ENCODE measurements at regions not wholly inside any gene's neighbourhood (a gene's known extent, or its start where the extent isn't known, plus 50 kb on each side); places are given as distances from the start of the nearest gene placed in this dataset.

DNA sequence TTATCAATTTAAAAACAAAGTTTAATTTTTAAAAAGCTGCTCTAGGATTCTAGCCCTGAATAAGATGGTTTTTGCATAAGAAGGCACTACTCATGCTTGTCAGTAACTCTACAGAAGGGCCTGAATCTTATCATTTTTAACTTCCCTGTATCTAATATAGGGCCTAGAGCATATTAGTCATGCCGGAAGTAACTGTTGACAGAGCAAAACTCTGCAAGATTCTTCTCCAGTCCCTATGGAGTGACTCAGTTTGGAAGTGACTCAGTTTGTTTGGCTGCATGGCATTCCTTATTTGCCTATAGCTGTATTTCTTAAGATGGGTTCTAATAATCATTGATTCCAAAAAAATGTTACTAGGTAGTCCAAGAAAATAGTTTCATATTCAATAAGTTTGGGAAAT lies 431.8 kb upstream of the HTR2C start:
- WGBS, 2 experiments (ENCODE audit: extremely low coverage in 1 of 2, insufficient coverage in 1 of 2, insufficient read length in 1 of 2, insufficient replicate concordance in 2 of 2, low coverage in 1 of 2, low lambda C conversion rate in 2 of 2, missing lambda C conversion rate in 1 of 2): 100% methylated on average over 1 of the region's 1 CpG; no CpG with 5 or more reads in 1 of the 2 experiments
- CTCF ChIA-PET (ENCODE audit: partially characterized antibody): interaction anchor here (0.6 kb wide), 2 partner anchors 117 to 861 kb away, joined by 3 read pairs; no protein-coding TSS in a partner anchor

More for the DNA sequence above, 431.8 kb upstream of the HTR2C start:
- Histone ChIP-seq H3K4me2 (ENCODE audit: insufficient read depth in 1 of 2, low read depth in 2 of 2, low read length in 2 of 2) (no peak overlapping the region), H3K9me3 (ENCODE audit: insufficient read depth in 2 of 2, low read depth in 1 of 2, low read length in 1 of 2) (no peaks in the 10 kb centered on the region), H3K23ac (ENCODE audit: insufficient read length) (no peak overlapping the region), H3K4me1 (replicated peaks in 1 of 4; ENCODE audit: control insufficient read depth in 3 of 4, insufficient read depth in 4 of 4, low read length in 3 of 4) (no peaks in the 10 kb centered on the region; a peak in 1 of 7 replicates), H4K20me1 (replicated peaks in 1 of 2; ENCODE audit: control insufficient read depth in 1 of 2, insufficient read depth in 2 of 2, low read length in 2 of 2) (no peaks in the 10 kb centered on the region), H2AK5ac (ENCODE audit: low read depth, low read length) (no peak overlapping the region), H3K79me2 (ENCODE audit: control insufficient read depth in 1 of 2, insufficient read depth in 2 of 2, low read length in 2 of 2) (no peaks in the 10 kb centered on the region), H2BK15ac (ENCODE audit: low read length) (no peak overlapping the region), H3K79me1 (ENCODE audit: low read depth, low read length) (no peaks in the 10 kb centered on the region), H3K56ac (replicated peaks; ENCODE audit: insufficient read length, low read depth, low read length) (no peak overlapping the region), H2BK120ac (replicated peaks; ENCODE audit: low read depth, low read length) (no peak overlapping the region), H2BK5ac (ENCODE audit: low read depth, low read length) (no peak overlapping the region), H2BK12ac (ENCODE audit: low read depth, low read length) (no peak overlapping the region), H4K5ac (ENCODE audit: insufficient read length, low read depth, low read length) (no peak overlapping the region), H3K36me3 (ENCODE audit: control insufficient read depth in 2 of 4, insufficient read depth in 4 of 4, low read length in 3 of 4) (no peaks in the 10 kb centered on the region), H3K27me3 (replicated peaks in 1 of 4; ENCODE audit: control insufficient read depth in 3 of 4, extremely low read depth in 1 of 4, insufficient read depth in 3 of 4, low read length in 3 of 4) (no peaks in the 10 kb centered on the region), H2AFZ (ENCODE audit: low read length) (no peak overlapping the region), H3K4ac (replicated peaks; ENCODE audit: insufficient read length, low read depth, low read length) (no peak overlapping the region), H3K23me2 (ENCODE audit: low read depth, low read length) (no peaks in the 10 kb centered on the region), H3K4me3 (ENCODE audit: extremely low read depth in 1 of 4, insufficient read depth in 2 of 4, low read depth in 3 of 4, low read length in 4 of 4) (no peak overlapping the region), H3K18ac (ENCODE audit: extremely low read depth, low read length) (no peak overlapping the region), H3K27ac (ENCODE audit: low read depth, low read length) (no peak overlapping the region), H4K91ac (replicated peaks; ENCODE audit: insufficient read length, low read length) (no peak overlapping the region), H4K8ac (ENCODE audit: extremely low read depth, insufficient read depth, low read length) (no peak overlapping the region), H2BK20ac (ENCODE audit: low read length) (no peak overlapping the region), H3K9ac (replicated peaks in 1 of 4; ENCODE audit: extremely low read depth in 1 of 4, low read depth in 3 of 4, low read length in 3 of 4) (no peak overlapping the region), H3K14ac (ENCODE audit: insufficient read length) (no peak overlapping the region)
- POLR2A ChIA-PET (ENCODE audit: partially characterized antibody): no interaction called here
- no peak for DNase-seq (ENCODE audit: low read depth in 1 of 2, low spot score in 2 of 2)
- FAIRE-seq: no peak
- TF ChIP-seq TBP (IDR thresholded peaks at IDR 0.05; ENCODE audit: low read depth, low read length): no peak
- no peak for TF ChIP-seq POLR2A (IDR thresholded peaks at IDR 0.05; ENCODE audit: control extremely low read depth in 1 of 2, low read depth in 2 of 2, low read length in 2 of 2)
- no peak for TF ChIP-seq RXRA (IDR thresholded peaks at IDR 0.05; ENCODE audit: insufficient read depth, low read depth, low read length)
- TF ChIP-seq CHD1 (IDR thresholded peaks at IDR 0.05; ENCODE audit: low read depth, low read length): no peak
- no peak for TF ChIP-seq GABPA (IDR thresholded peaks at IDR 0.05; ENCODE audit: borderline replicate concordance, insufficient read depth, low read length)
- no peak for TF ChIP-seq HDAC2 (IDR thresholded peaks at IDR 0.05; ENCODE audit: borderline replicate concordance in 1 of 2, low read depth in 2 of 2, low read length in 2 of 2)
- no peak for TF ChIP-seq TAF1 (IDR thresholded peaks at IDR 0.05; ENCODE audit: low read depth, low read length)
- TF ChIP-seq RBBP5 (IDR thresholded peaks at IDR 0.05; ENCODE audit: borderline replicate concordance, low read depth, low read length): no peak
- TF ChIP-seq, protein P1, sequence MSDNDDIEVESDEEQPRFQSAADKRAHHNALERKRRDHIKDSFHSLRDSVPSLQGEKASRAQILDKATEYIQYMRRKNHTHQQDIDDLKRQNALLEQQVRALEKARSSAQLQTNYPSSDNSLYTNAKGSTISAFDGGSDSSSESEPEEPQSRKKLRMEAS (IDR thresholded peaks at IDR 0.05): no peak
- no peak for TF ChIP-seq CBX5 (IDR thresholded peaks at IDR 0.05; ENCODE audit: low read depth, low read length)
- no peak for TF ChIP-seq JUND (IDR thresholded peaks at IDR 0.05; ENCODE audit: low read length)
- TF ChIP-seq BACH1 (IDR thresholded peaks at IDR 0.05; ENCODE audit: low read length): no peak
- no peak for TF ChIP-seq SAP30 (IDR thresholded peaks at IDR 0.05; ENCODE audit: insufficient read depth, insufficient replicate concordance, low read length)
- TF ChIP-seq RAD21 (IDR thresholded peaks at IDR 0.05 in 1 of 2, conservative IDR thresholded peaks at IDR 0.05 in 1 of 2; ENCODE audit: low read depth in 2 of 2, low read length in 2 of 2): no peak
